Ascending aorta (tissue), 2 donors: ENCODE measurements at regions not wholly inside any gene's neighbourhood (a gene's known extent, or its start where the extent isn't known, plus 50 kb on each side); places are given as distances from the start of the nearest gene placed in this dataset.

Experiments used
- DNase-seq, 2 donors: peaks; one replicate each; pipeline ENCODE4 v3.0.0-alpha.2; 2019; ENCODE audit warnings: low spot score in 2 of 2
- H3K27ac ChIP-seq, 2 donors: fragments of 200-600 bp; sonication (generic); one replicate each; pipeline ENCODE4 v1.5.1; 2016 to 2017; ENCODE audit warnings: mild to moderate bottlenecking in 1 of 2
- H3K27me3 ChIP-seq: fragments of 200-600 bp; sonication (generic); one replicate; pipeline ENCODE4 v1.5.1; 2017
- H3K36me3 ChIP-seq, 2 donors: fragments of 200-600 bp; sonication (generic); one replicate each; pipeline ENCODE4 v1.5.1; 2016
- H3K4me1 ChIP-seq, 2 donors: fragments of 200-600 bp; sonication (generic); one replicate each; pipeline ENCODE4 v1.5.1; 2016 to 2017; ENCODE audit warnings: mild to moderate bottlenecking in 1 of 2
- H3K4me3 ChIP-seq, 2 donors: fragments of 200-600 bp; sonication (generic); one replicate each; pipeline ENCODE4 v1.5.1; 2016 to 2017; ENCODE audit warnings: mild to moderate bottlenecking in 1 of 2
- H3K9me3 ChIP-seq, 2 donors: fragments of 200-600 bp; sonication (generic); one replicate each; pipeline ENCODE4 v1.5.1; 2016
- intact Hi-C: fragments of 100-400 bp; cut with DNase I; formaldehyde crosslinking; loops from one replicate; pipeline ENCODE4 v1.15.1; 2023
- TF ChIP-seq, protein P1 (sequence below), 3 experiments: fragments of 200-600 bp in 2 of 3; fragments of 450-650 bp in 1 of 3; sonication (generic) in 2 of 3; IDR thresholded peaks; one replicate each; pipeline ENCODE4 v1.5.1; 2016 to 2019; ENCODE audit warnings: antibody characterized with exemption in 3 of 3, mild to moderate bottlenecking in 1 of 3, moderate library complexity in 1 of 3

DNA sequence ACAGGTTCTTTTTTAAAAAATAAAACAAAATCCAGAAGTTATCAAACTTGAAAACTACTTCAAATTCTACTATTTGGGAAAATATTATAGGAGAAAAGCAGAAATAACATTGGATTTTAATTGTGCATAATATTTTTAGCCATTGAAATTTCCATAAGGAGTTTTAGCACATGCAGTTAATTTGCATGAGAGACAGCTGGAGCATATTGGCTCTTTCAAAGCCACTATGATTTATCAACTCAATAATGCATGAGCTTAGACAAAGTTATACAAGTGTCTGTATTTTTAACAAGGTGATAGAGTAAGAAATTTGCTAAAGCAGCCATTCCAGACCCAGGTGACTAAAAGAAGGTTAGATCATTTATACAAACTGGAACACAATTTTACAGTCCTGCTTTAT lies 189.0 kb upstream of the TFAP2D start:
- Histone ChIP-seq H3K4me1 (no peaks in the 10 kb centered on the region), H3K36me3 (no peaks in the 10 kb centered on the region), H3K27ac (no peak overlapping the region), H3K9me3 (no peaks in the 10 kb centered on the region), H3K27me3 (no peaks in the 10 kb centered on the region), H3K4me3 (no peak overlapping the region)
- DNase-seq = no peak
- TF ChIP-seq, protein P1, sequence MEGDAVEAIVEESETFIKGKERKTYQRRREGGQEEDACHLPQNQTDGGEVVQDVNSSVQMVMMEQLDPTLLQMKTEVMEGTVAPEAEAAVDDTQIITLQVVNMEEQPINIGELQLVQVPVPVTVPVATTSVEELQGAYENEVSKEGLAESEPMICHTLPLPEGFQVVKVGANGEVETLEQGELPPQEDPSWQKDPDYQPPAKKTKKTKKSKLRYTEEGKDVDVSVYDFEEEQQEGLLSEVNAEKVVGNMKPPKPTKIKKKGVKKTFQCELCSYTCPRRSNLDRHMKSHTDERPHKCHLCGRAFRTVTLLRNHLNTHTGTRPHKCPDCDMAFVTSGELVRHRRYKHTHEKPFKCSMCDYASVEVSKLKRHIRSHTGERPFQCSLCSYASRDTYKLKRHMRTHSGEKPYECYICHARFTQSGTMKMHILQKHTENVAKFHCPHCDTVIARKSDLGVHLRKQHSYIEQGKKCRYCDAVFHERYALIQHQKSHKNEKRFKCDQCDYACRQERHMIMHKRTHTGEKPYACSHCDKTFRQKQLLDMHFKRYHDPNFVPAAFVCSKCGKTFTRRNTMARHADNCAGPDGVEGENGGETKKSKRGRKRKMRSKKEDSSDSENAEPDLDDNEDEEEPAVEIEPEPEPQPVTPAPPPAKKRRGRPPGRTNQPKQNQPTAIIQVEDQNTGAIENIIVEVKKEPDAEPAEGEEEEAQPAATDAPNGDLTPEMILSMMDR (IDR thresholded peaks at IDR 0.05) = no peak
- intact Hi-C loops = no loop called here

DNA sequence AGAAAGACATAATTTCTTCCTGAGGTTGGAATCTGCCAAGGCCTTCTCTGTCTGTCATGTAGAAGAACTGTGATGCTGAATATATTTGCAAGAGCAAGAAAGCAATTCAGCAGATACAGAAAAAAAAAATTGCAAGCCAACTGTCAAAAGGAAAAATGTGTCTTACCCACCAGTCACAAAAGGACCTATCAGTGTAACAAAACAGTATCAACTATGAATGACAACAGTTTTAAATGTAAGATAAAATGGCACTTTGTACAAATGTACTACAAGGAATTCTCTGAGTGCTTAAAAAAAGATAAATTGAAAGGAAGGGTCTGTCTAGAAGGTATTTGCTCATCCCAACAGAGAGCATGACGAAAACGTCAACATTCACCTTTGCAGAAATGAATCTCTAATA lies 185.3 kb upstream of the TFAP2D start:
- Histone ChIP-seq H3K27ac (no peak overlapping the region), H3K4me3 (no peak overlapping the region), H3K27me3 (no peaks in the 10 kb centered on the region), H3K4me1 (no peaks in the 10 kb centered on the region), H3K36me3 (no peaks in the 10 kb centered on the region), H3K9me3 (no peaks in the 10 kb centered on the region)
- DNase-seq = no peak
- intact Hi-C loops = no loop called here
- TF ChIP-seq, protein P1 (IDR thresholded peaks at IDR 0.05) = no peak

DNA sequence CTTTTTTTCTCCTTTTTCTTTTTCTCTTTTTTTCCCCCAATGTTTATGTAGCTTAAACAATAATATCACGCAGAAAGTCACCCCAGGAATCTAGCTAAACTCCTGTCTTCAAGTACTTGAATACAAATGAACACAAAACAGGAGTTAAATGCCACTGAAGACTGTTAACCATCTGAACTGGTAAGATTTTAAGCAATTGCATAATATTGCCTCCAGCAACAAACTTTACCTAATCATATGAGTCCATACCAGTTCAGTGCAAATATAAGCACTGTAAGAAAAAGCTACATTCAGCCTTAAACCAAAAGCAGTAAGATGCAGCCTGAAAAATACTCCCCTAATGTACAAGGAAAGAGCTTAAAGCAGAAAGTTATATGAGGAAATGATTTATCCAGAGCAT lies 173.9 kb upstream of the TFAP2D start:
- Histone ChIP-seq H3K27ac (no peak overlapping the region), H3K4me1 (no peaks in the 10 kb centered on the region), H3K27me3 (no peaks in the 10 kb centered on the region), H3K9me3 (no peaks in the 10 kb centered on the region), H3K4me3 (no peak overlapping the region), H3K36me3 (no peaks in the 10 kb centered on the region)
- DNase-seq = no peak
- TF ChIP-seq, protein P1 (IDR thresholded peaks at IDR 0.05) = no peak
- intact Hi-C loops = no loop called here

DNA sequence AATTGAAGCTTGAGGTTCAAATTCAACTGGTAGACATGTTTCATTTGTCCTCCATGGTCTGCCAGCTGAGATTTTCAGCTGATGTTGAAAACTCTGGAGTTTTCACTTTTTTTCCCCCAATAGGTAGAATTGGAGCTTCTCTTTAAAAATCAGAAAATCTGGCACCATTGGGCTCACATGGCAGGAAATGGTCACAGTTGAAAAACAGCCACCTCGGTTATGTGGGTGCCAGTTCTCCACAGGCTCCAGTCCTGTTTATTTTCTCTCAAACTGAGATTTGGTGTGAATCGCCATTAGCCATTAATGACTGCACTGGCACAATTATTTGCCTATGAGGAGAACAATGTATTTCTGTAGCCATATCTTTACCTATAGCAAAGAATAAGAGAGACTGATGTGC lies 171.4 kb upstream of the TFAP2D start:
- H3K4me3 ChIP-seq = no peak overlapping the region
- H3K27me3 ChIP-seq = no peaks in the 10 kb centered on the region
- TF ChIP-seq, protein P1 (IDR thresholded peaks at IDR 0.05) = no peak
- no peaks in the 10 kb centered on the region for H3K36me3 ChIP-seq
- DNase-seq = no peak
- no peaks in the 10 kb centered on the region for H3K9me3 ChIP-seq
- intact Hi-C loops = no loop called here
- no peak overlapping the region for H3K27ac ChIP-seq
- no peaks in the 10 kb centered on the region for H3K4me1 ChIP-seq

DNA sequence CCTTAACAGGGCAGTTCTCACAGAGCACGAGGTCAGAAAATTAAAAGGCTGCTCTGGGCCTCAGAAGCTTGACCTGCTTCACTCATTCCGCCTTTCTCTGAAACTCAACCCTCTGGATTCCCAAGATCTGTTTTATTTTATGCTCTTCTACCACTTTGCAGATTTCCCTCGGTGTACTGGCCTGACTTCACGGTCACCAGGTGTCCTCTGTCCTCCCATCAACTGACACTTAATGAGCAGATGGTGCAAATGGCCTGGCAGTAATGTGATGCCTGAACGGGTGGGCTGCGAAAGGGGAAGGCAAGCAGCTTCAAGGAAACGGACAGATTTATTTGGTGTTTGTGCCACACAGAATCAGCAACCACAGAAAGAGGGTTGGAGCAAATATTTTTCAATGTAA lies 169.7 kb upstream of the TFAP2D start:
- intact Hi-C loops = no loop called here
- H3K27me3 ChIP-seq = no peaks in the 10 kb centered on the region
- H3K27ac ChIP-seq = no peak overlapping the region
- no peaks in the 10 kb centered on the region for H3K4me1 ChIP-seq
- H3K36me3 ChIP-seq = no peaks in the 10 kb centered on the region
- H3K4me3 ChIP-seq = no peak overlapping the region
- TF ChIP-seq, protein P1 (IDR thresholded peaks at IDR 0.05) = no peak
- no peaks in the 10 kb centered on the region for H3K9me3 ChIP-seq
- DNase-seq = no peak

DNA sequence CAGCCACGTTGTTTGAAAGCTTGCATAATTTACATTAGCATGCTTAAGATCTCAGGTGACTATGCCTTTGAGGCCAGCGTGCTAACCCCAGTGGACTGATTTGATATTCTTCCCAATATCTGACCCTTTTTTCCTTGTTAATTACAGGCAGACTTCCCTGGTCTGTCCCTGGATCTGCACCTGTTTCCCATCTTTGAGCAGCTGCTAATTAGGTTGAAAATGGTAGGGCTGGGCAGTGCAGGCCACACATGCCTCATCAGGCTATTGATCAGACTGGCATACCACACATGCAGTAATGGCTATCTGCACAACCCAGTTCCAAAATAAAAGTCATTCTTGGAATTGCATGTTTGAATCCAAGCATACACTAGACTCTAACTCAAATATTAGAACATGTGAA lies 164.3 kb upstream of the TFAP2D start:
- no peaks in the 10 kb centered on the region for H3K9me3 ChIP-seq
- no peak overlapping the region for H3K4me3 ChIP-seq
- H3K27me3 ChIP-seq = no peaks in the 10 kb centered on the region
- H3K27ac ChIP-seq = no peak overlapping the region
- intact Hi-C loops = no loop called here
- no peak for DNase-seq
- no peaks in the 10 kb centered on the region for H3K36me3 ChIP-seq
- no peaks in the 10 kb centered on the region for H3K4me1 ChIP-seq
- TF ChIP-seq, protein P1 (IDR thresholded peaks at IDR 0.05) = no peak
